ENCODE measurements at regions not wholly inside any gene's neighbourhood (a gene's known extent, or its start where the extent isn't known, plus 50 kb on each side); places are given as distances from the start of the nearest gene placed in this dataset.
A peak's percentile ranks its signal among the peaks of the same experiment; 100 is the strongest.
"Not testable (repeated sequence)": the region's sequence is repeated elsewhere in the genome, so short reads cannot be mapped to it uniquely, and the experiment has no call there.

- DNase-seq (ENCODE audit: low read depth) = no peak
Measured at GRCh38 chr5:60488466-60489130, 211.4 kb downstream of the DEPDC1B start.

GRCh38 chr5:60487885-60488442 is 212.0 kb downstream of the DEPDC1B start:
- DNase-seq (ENCODE audit: low read depth) = peak; percentile 28

GRCh38 chr5:60487476-60487875 is 212.5 kb downstream of the DEPDC1B start:
- DNase-seq (ENCODE audit: low read depth) = peak; percentile 20

GRCh38 chr5:60485361-60485760 is 214.6 kb downstream of the DEPDC1B start:
- DNase-seq (ENCODE audit: low read depth) = no peak

GRCh38 chr5:60483050-60483449 is 216.9 kb downstream of the DEPDC1B start:
- DNase-seq (ENCODE audit: low read depth) = peak; percentile 57

GRCh38 chr5:60482301-60482700 is 217.7 kb downstream of the DEPDC1B start:
- no peak for DNase-seq (ENCODE audit: low read depth)

GRCh38 chr5:60479542-60479941 is 220.4 kb downstream of the DEPDC1B start:
- no peak for DNase-seq (ENCODE audit: low read depth)

GRCh38 chr5:60477849-60478248 is 222.1 kb downstream of the DEPDC1B start:
- DNase-seq (ENCODE audit: low read depth) = no peak

GRCh38 chr5:60473654-60474053 is 226.3 kb downstream of the DEPDC1B start:
- no peak for DNase-seq (ENCODE audit: low read depth)

- not testable (repeated sequence) for DNase-seq (ENCODE audit: low read depth)
Measured at GRCh38 chr5:60473027-60473426, 226.9 kb downstream of the DEPDC1B start.

GRCh38 chr5:60470881-60471280 is 229.1 kb downstream of the DEPDC1B start:
- DNase-seq (ENCODE audit: low read depth) = no peak

- DNase-seq (ENCODE audit: low read depth) = no peak
Measured at GRCh38 chr5:60469286-60469685, 230.7 kb downstream of the DEPDC1B start.

- no peak for DNase-seq (ENCODE audit: low read depth)
Measured at GRCh38 chr5:60463179-60463868, 236.6 kb downstream of the DEPDC1B start.

- DNase-seq (ENCODE audit: low read depth) = no peak
Measured at GRCh38 chr5:60458666-60459065, 241.3 kb downstream of the DEPDC1B start.

GRCh38 chr5:60457233-60457632 is 242.7 kb downstream of the DEPDC1B start:
- no peak for DNase-seq (ENCODE audit: low read depth)

- no peak for DNase-seq (ENCODE audit: low read depth)
Measured at GRCh38 chr5:60455589-60455988, 244.4 kb downstream of the DEPDC1B start.

- not testable (repeated sequence) for DNase-seq (ENCODE audit: low read depth)
Measured at GRCh38 chr5:60454277-60454676, 245.7 kb downstream of the DEPDC1B start.

GRCh38 chr5:60453186-60453976 is 246.6 kb downstream of the DEPDC1B start:
- DNase-seq (ENCODE audit: low read depth) = no peak

- no peak for DNase-seq (ENCODE audit: low read depth)
Measured at GRCh38 chr5:60448600-60448999, 251.4 kb downstream of the DEPDC1B start.

- DNase-seq (ENCODE audit: low read depth) = no peak
Measured at GRCh38 chr5:60447488-60447920, 252.5 kb downstream of the DEPDC1B start.

GRCh38 chr5:60446917-60447316 is 253.0 kb downstream of the DEPDC1B start:
- DNase-seq (ENCODE audit: low read depth) = no peak

- no peak for DNase-seq (ENCODE audit: low read depth)
Measured at GRCh38 chr5:60445921-60446320, 254.0 kb downstream of the DEPDC1B start.

- DNase-seq (ENCODE audit: low read depth) = no peak
Measured at GRCh38 chr5:60445427-60445826, 254.5 kb downstream of the DEPDC1B start.
